Activated gamma-delta T cell (primary cell): ENCODE measurements at regions not wholly inside any gene's neighbourhood (a gene's known extent, or its start where the extent isn't known, plus 50 kb on each side); places are given as distances from the start of the nearest gene placed in this dataset.

ENCODE experiments used
- DNase-seq: peaks from one replicate; lab custom pipeline; 2025; lab: John Stamatoyannopoulos, UW

GRCh38 chr13:90401150-90401549 lies 946.3 kb upstream of the MIR17HG start:
- DNase-seq, result no peak

DNA sequence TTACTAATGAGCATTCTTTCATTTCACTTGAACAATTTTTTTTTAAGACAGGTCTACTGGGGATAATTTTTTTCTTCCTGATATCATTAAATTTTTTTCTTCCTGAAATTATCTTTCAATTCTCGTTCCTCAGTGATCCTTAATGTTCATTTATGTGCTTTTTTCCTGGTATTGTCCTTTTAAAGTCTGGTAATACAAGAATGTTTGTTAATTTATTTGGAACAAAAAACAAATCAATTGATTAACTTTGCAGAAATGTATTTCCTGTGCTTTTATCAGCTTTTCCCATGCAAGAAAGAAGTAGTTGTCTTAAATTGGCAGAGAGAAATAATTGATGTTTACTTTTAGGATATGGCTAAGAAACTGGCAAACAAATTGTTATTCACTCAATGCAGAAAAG lies 945.4 kb upstream of the MIR17HG start:
- no peak for DNase-seq

- DNase-seq, result no peak
Observed at GRCh38 chr13:90402613-90403012, 944.9 kb upstream of the MIR17HG start.

DNA sequence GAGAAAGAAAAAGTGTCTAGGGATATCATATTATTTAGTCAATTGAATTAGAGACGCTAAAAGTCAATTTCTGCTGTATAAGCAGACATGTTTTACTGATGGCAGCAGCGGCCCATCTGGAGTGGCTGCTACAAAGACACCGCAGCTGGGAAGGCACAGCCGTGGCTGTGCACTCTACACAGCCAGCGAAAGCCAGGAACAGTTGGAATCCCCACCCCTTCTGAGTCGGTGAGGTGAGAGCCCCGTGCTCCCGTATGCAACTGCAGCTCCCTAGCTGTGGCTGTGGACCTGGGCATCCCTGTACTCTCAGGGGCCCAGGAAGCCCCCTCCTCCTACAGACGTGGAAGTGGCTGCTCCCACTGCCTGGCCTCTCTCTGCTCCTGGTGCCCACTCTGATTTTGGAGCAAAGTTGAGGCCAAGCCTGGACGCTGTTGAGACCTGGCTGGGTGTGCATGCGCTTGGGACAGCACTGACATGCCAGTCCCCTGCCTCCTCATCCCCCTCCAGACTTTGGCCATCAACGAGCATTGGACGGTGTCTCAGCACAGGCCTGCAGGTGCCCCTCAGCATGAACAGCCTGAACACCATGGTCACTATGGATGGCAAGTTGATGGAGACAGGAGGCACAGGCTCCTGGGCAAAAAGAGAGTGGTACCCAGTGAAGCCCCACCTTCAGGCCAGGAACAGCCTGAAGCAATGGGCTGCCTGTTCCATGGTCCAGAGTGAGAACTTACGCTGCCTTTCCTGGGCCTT lies 944.0 kb upstream of the MIR17HG start:
- no peak for DNase-seq

DNA sequence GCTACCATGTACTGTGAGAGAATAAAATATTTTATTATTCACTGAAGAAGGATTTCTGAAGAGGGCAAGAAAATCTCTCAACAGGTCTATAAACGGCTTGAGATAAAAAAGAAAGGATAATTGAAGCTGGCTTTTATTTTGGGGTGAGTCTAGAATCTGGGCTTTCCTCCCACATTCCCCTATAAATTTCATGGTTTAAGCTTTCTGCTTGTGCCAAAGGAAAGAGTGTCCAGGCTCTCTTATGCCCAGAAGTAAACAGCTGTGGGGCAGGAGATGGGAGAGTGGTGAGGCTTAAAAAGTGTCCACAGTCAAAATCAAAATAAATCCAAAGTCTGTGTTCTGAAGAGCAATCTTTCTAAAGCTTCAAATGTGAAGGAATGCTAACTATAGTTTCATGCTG lies 942.2 kb upstream of the MIR17HG start:
- DNase-seq, result no peak

DNA sequence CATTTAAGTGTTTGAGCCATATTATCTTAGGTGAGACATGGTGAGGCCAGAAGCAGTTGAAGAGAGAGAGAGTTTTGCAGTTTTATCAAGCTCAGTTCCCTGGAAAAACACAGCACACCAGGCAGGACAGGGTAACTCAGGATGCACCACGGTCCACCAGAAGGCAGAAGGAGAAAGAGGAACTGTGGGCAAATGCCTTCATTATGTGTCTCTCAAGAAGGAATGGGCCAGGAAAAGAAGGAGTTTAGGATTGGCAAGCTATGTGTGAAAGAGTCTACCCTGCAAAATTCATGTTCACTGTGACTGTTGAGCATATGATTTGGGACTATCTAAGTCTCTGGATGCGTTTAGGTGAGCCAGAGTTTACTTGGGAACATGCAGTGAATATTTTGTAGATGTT lies 934.5 kb upstream of the MIR17HG start:
- DNase-seq, result no peak

GRCh38 chr13:90413548-90413947 lies 933.9 kb upstream of the MIR17HG start:
- DNase-seq, result no peak

- DNase-seq, result no peak
Observed at GRCh38 chr13:90414691-90415596, 932.5 kb upstream of the MIR17HG start.

- DNase-seq, result no peak
Observed at GRCh38 chr13:90415902-90416301, 931.6 kb upstream of the MIR17HG start.

DNA sequence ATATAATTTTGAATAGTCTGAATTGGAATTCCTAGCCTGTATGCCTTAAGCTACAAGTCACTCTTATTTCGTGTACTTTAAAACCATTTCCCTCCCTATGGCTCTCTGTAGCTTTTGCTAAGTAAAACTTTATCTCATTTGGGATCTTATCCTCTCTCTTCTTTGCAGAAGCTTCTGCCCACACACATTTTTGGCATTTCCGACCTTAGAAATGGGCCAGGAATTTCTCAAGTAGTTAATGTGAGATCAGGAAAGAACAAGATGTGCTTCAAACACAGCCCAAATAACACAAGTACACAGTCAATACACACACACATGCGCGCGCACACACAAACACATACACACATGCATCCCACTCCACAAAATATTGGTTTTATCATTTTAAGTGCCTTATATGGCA lies 931.0 kb upstream of the MIR17HG start:
- no peak for DNase-seq

DNA sequence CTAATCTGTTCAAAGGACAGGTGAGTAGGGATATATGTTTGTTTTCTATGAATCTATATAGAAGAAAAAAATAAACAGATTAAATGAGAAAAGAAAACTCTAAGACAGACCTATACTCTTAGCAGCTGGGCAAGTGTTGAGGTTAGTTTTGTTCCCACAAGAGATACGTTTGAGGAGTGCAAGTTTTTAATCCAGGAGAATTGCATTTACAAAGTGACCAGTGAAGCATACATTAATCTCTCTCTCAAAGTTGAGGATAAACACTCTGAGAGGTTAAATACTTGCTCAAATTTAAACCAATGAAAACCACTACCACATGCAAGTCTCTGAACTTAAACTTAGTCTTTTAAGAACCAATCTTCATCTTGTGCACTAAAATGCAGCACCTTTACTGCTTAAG lies 930.5 kb upstream of the MIR17HG start:
- DNase-seq, result no peak

DNA sequence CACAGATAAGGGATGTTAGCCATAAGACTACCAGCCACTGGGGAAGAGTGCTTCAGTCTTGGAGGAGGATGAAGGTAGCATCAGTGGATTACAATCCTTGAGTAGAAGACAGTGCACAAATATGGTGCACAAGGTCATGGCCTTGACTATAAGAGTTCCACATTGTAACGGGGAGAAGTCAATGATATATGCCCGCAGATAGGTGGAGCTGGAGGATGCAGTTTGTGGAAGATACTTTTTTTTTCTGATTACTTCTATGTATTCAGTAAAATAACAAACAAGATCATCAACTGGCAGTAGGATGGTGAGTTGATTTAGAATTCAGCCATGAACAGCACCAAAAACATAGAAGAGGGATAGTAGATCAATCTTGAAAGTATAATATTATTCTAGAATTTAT lies 926.8 kb upstream of the MIR17HG start:
- no peak for DNase-seq

- DNase-seq, result no peak
Observed at GRCh38 chr13:90427322-90428272, 919.9 kb upstream of the MIR17HG start.

DNA sequence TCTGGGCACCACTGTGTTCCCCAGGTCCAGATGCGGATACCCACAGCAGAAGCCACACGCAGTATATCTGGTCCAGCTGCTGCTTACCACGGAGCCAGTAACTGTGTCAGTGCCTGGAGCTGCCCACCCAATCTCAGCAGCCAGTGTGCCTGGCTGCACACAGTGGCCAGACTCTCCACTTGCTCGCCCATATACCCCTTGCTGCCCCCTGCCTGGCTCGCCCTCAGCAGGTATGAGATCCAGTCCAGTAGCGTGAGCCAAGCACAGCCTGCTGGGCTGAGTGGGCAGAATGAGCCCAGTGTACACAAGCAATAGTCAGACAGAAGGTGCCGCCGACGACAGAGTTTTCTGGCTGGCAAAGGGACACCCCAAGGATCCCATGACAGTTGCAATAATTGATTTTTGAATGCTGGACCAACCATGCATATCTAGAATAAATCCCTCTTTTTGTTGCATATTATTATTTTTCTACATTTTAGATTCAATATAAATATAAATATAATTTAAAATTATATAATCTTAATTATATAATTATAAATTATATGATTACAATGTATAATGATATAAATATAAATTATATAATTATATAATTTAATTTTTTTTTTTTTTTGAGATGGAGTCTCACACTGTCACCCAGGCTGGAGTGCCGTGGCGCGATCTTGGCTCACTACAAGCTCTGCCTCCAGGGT lies 918.8 kb upstream of the MIR17HG start:
- DNase-seq, result peak; percentile 2

DNA sequence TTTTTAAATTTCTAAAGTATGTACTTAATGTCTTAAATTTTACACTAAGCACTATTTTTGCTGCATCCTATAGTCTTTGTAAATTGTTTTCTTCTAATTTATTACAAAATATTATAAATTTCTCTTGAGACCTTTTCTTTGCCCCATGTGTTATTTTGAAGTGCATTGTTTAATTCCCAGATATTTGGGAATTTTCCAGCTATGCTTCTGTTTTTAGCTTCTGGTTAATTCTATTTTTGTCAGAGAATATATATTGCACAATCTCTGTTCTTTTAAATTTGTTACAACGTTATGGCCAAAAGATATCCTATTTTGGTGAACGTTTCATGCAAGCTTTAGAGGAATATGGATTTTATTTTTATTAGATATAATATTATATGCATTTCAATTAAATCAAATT lies 917.4 kb upstream of the MIR17HG start:
- DNase-seq, result no peak

DNA sequence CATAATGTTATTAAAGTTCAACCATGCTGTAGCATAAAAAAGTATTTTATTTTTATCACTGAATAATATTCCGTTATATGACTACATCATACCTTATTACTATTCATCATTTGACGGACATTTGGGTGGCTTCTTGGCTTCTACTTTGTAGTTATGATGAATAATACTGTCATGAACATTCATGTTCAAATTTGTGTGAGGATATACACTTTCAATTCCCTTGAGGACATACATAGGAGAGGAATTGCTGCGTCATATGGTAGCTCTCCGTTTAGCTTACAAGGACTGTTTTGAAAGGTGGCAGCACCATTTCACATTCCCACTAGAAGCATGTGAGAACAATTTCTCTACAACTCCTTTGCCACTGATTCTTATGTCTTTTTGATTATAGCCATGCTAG lies 910.8 kb upstream of the MIR17HG start:
- DNase-seq, result no peak

- DNase-seq, result no peak
Observed at GRCh38 chr13:90438576-90438975, 908.9 kb upstream of the MIR17HG start.

DNA sequence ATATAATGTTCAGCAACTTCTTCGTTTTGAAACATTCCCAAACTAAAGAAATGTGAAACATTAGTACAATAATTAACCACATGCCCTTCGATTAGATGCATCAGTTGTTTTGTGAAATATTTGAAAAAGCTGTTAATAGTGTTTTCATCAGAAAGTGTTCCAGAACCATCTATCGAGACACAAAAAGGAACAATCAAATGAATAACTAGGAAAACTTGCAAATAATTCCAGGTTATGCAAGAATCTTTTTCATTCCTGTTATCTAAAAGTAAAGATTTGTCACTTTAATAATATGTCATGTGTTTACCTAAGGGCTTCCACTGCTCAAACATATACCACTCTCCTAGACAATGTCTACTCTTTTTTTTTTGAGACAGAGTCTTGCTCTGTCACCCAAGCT lies 904.2 kb upstream of the MIR17HG start:
- no peak for DNase-seq

DNA sequence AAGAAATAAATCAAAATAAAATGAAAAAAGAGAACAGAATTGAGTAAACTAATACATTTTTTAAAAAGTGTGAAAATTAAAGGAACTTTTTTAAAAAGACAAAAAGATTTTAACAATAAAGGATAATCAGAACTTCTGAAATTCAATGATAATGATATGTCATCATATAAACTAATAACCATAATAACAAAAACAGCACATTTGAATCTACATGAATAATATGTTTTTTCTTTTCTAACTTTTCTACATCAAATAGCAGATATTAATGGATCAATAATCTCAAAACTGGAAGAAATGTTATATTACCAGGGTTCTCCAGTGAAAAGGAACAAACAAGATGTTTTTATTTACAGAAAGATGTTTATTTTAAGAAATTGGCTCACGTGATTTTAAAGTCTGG lies 903.3 kb upstream of the MIR17HG start:
- DNase-seq, result no peak

DNA sequence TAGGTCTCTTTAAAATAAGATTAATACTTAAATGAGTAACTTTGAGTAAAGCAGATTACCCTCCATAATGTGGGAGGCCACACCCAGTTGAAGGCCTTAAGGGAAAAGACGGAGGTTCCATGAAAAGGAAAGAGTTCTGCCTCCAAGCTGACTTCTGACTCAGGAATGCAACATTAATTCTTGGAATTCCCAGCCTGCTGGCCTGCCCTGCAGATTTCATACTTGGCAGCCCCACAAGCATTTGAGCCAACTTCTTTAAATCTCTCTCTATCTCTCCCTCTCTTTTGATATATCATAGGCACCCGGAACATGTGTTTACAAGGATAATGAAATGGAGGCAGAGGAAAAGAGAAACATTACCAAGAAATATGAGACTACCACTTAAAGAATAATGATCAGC lies 902.3 kb upstream of the MIR17HG start:
- no peak for DNase-seq

GRCh38 chr13:90447034-90447733 lies 900.3 kb upstream of the MIR17HG start:
- no peak for DNase-seq
